ENCODE measurements at regions not wholly inside any gene's neighbourhood (a gene's known extent, or its start where the extent isn't known, plus 50 kb on each side); places are given as distances from the start of the nearest gene placed in this dataset.

DNA sequence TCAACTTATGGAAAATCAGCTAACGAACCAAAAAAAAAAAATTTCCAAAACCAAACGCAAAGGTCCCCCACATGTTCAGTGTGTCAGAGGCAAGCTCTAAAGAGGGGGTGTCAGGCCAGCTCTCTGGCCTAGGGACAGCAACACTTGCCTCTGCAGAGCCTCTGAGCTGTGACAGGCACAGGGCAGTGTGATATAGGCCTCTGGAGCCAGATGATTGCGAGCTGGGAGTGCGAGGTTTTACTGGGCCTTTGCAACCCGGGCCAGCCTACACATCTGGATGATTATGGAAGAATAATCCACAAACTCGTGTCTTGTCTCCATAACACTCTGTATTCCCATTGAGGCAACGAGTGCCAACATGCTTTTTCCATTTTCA is 67.7 kb upstream of the STC2 start:
- peaks cover 2% of the 10 kb centered on the region for H3K27me3 Mint-ChIP-seq (ENCODE audit: insufficient read depth, unreplicated experiment)
- peaks cover 24% of the 10 kb centered on the region for H3K9me3 Mint-ChIP-seq (ENCODE audit: unreplicated experiment)
- H3K4me1 Mint-ChIP-seq (ENCODE audit: low read depth, unreplicated experiment): no peaks in the 10 kb centered on the region
- no TSS peak for BruUV-seq (replicated peaks)
- Histone ChIP-seq H3K4me1 (no peaks in the 10 kb centered on the region), H3K9me3 (peaks cover 9% of the 10 kb centered on the region), H3K36me3 (ENCODE audit: control insufficient read depth, insufficient read depth, low read length) (no peaks in the 10 kb centered on the region), H3K27me3 (replicated peaks; ENCODE audit: control insufficient read depth, insufficient read depth, low read length) (no peaks in the 10 kb centered on the region), H3K4me3 (ENCODE audit: low read depth, low read length) (no peak overlapping the region)
- no peak overlapping the region for H3K27ac Mint-ChIP-seq (ENCODE audit: unreplicated experiment)
- H3K36me3 Mint-ChIP-seq (ENCODE audit: insufficient read depth, unreplicated experiment): no peaks in the 10 kb centered on the region
- ChIA-PET POLR2A (no interaction called here), CTCF (interaction anchor here (0.6 to 1.0 kb wide), 2 partner anchors 114 to 177 kb away, joined by 4 to 11 read pairs; no protein-coding TSS in a partner anchor)
- no peak for DNase-seq
- TF ChIP-seq CTCF (IDR thresholded peaks at IDR 0.05; ENCODE audit: insufficient read depth in 1 of 2, low read depth in 1 of 2, low read length in 1 of 2, severe bottlenecking in 1 of 2, unreplicated experiment in 1 of 2): no peak
- intact Hi-C loops (cut with micrococcal nuclease; ENCODE audit: unreplicated experiment): loop anchor here (5.0 kb wide), 2 partner anchors 104 to 186 kb away; no protein-coding TSS in a partner anchor
- no peak overlapping the region for H3K4me3 Mint-ChIP-seq (ENCODE audit: unreplicated experiment)

GRCh38 chr5:173395257-173395932 is 67.2 kb upstream of the STC2 start:
- Mint-ChIP-seq H3K27ac (ENCODE audit: unreplicated experiment) (no peak overlapping the region), H3K27me3 (ENCODE audit: insufficient read depth, unreplicated experiment) (peaks cover 2% of the 10 kb centered on the region), H3K4me1 (ENCODE audit: low read depth, unreplicated experiment) (no peaks in the 10 kb centered on the region), H3K9me3 (ENCODE audit: unreplicated experiment) (peaks cover 24% of the 10 kb centered on the region), H3K36me3 (ENCODE audit: insufficient read depth, unreplicated experiment) (no peaks in the 10 kb centered on the region), H3K4me3 (ENCODE audit: unreplicated experiment) (no peak overlapping the region)
- no peak overlapping the region for H3K4me3 ChIP-seq (ENCODE audit: low read depth, low read length)
- H3K4me1 ChIP-seq: no peaks in the 10 kb centered on the region
- intact Hi-C loops (cut with micrococcal nuclease; ENCODE audit: unreplicated experiment): loop anchor here (5.0 kb wide), 2 partner anchors 103 to 187 kb away; no protein-coding TSS in a partner anchor
- peaks cover 9% of the 10 kb centered on the region for H3K9me3 ChIP-seq
- POLR2A ChIA-PET: no interaction called here
- no peaks in the 10 kb centered on the region; the same call in 1 of the 2 replicates for H3K27me3 ChIP-seq (replicated peaks; ENCODE audit: control insufficient read depth, insufficient read depth, low read length)
- no TSS peak for BruUV-seq (replicated peaks)
- CTCF ChIA-PET: no interaction called here
- DNase-seq: peak in 1 of 2 experiments; percentile 13
- no peaks in the 10 kb centered on the region for H3K36me3 ChIP-seq (ENCODE audit: control insufficient read depth, insufficient read depth, low read length)
- no peak for TF ChIP-seq CTCF (IDR thresholded peaks at IDR 0.05; ENCODE audit: insufficient read depth in 1 of 2, low read depth in 1 of 2, low read length in 1 of 2, severe bottlenecking in 1 of 2, unreplicated experiment in 1 of 2)

- CTCF ChIA-PET: interaction anchor here (0.6 kb wide), 1 partner anchor 385 kb away, joined by 4 read pairs; no protein-coding TSS in a partner anchor
- Mint-ChIP-seq H3K36me3 (ENCODE audit: insufficient read depth, unreplicated experiment) (no peaks in the 10 kb centered on the region), H3K27ac (ENCODE audit: unreplicated experiment) (no peak overlapping the region), H3K9me3 (ENCODE audit: unreplicated experiment) (peaks cover 24% of the 10 kb centered on the region), H3K27me3 (ENCODE audit: insufficient read depth, unreplicated experiment) (peaks cover 2% of the 10 kb centered on the region), H3K4me3 (ENCODE audit: unreplicated experiment) (no peak overlapping the region), H3K4me1 (ENCODE audit: low read depth, unreplicated experiment) (no peaks in the 10 kb centered on the region)
- intact Hi-C loops (cut with micrococcal nuclease; ENCODE audit: unreplicated experiment): loop anchor here (5.0 kb wide), 2 partner anchors 102 to 188 kb away; no protein-coding TSS in a partner anchor
- H3K4me1 ChIP-seq: no peaks in the 10 kb centered on the region
- no peak for DNase-seq
- POLR2A ChIA-PET: no interaction called here
- H3K4me3 ChIP-seq (ENCODE audit: low read depth, low read length): no peak overlapping the region
- BruUV-seq (replicated peaks): no TSS peak
- TF ChIP-seq CTCF (IDR thresholded peaks at IDR 0.05; ENCODE audit: insufficient read depth in 1 of 2, low read depth in 1 of 2, low read length in 1 of 2, severe bottlenecking in 1 of 2, unreplicated experiment in 1 of 2): no peak
- no peaks in the 10 kb centered on the region for H3K36me3 ChIP-seq (ENCODE audit: control insufficient read depth, insufficient read depth, low read length)
- peaks cover 9% of the 10 kb centered on the region for H3K9me3 ChIP-seq
- H3K27me3 ChIP-seq (replicated peaks; ENCODE audit: control insufficient read depth, insufficient read depth, low read length): no peaks in the 10 kb centered on the region; the same call in 1 of the 2 replicates
Measured at GRCh38 chr5:173394701-173395100, 66.5 kb upstream of the STC2 start.

Data from Caco-2 (cell line).